HepG2 (cell line): ENCODE measurements at regions not wholly inside any gene's neighbourhood (a gene's known extent, or its start where the extent isn't known, plus 50 kb on each side); places are given as distances from the start of the nearest gene placed in this dataset.

Experiments used
- ATAC-seq: fragments of 200-7000 bp; cut with Tn5 transposase; 3 replicates; pipeline ENCODE4 v1.9.1; 2020; ENCODE audit warnings: mild to moderate bottlenecking, moderate library complexity
- BruUV-seq: library from RNA; stranded (reverse); fragments of 400-500 nt; replicated peaks from 2 replicates; lab custom pipeline; 2021; lab: Mats Ljungman, UMichigan
- CTCF ChIA-PET: fragments of 300-600 bp; formaldehyde crosslinking; extraction: SDS; loops from one replicate; lab custom pipeline; 2021; ENCODE audit warnings: low total read pairs, inconsistent platforms, low intra/inter-chr PET ratio; lab: Yijun Ruan, JAX
- POLR2A ChIA-PET: fragments of 350-600 bp; sonication (Branson Sonifier 250); formaldehyde crosslinking; loops from one replicate; lab custom pipeline; 2020; ENCODE audit warnings: antibody characterized with exemption, inconsistent platforms; lab: Yijun Ruan, JAX
- DNase-seq: peaks from one replicate; pipeline ENCODE4 v3.0.0-alpha.2; 2015; ENCODE audit warnings: low spot score
- FAIRE-seq: peaks from 3 replicates; lab custom pipeline; 2011; peaks lifted over from hg19 to GRCh38; lab: Jason Lieb, UNC
- H2AFZ ChIP-seq: one replicate; pipeline ENCODE4 v1.6.1; 2011; ENCODE audit warnings: low read length, inconsistent platforms
- H3K27ac ChIP-seq: fragments of 300-600 bp; 3 replicates; pipeline ENCODE4 v1.8.0; 2011; ENCODE audit warnings: mixed run types, mild to moderate bottlenecking, mixed read lengths, low read length, inconsistent platforms; ENCODE audit not compliant: insufficient read depth; ENCODE audit errors: extremely low read length
- H3K27me3 ChIP-seq, 2 experiments: fragments of 200-600 bp in 1 of 2; 2 replicates in 1 of 2; 3 replicates in 1 of 2; pipeline versions ENCODE4 v1.6.0 to v1.8.0; 2011; ENCODE audit warnings: low read length in 2 of 2, mild to moderate bottlenecking in 2 of 2, moderate library complexity in 2 of 2, inconsistent platforms in 1 of 2; ENCODE audit not compliant: insufficient read depth in 2 of 2, control insufficient read depth in 1 of 2
- H3K36me3 ChIP-seq, 2 experiments: fragments of 200-600 bp in 1 of 2; replicated peaks in 1 of 2; 2 replicates in 1 of 2; 3 replicates in 1 of 2; pipeline versions ENCODE4 v1.5.1 to v1.8.0; 2011; ENCODE audit warnings: low read length in 2 of 2, inconsistent platforms in 1 of 2; ENCODE audit not compliant: insufficient read depth in 2 of 2, control insufficient read depth in 1 of 2
- H3K4me1 ChIP-seq: 2 replicates; pipeline ENCODE4 v1.5.1; 2012; ENCODE audit warnings: low read length, inconsistent platforms; ENCODE audit not compliant: insufficient read depth
- H3K4me2 ChIP-seq: 2 replicates; pipeline ENCODE4 v1.6.0; 2011; ENCODE audit warnings: low read depth, low read length, inconsistent platforms
- H3K4me3 ChIP-seq, 3 experiments: fragments of 200-600 bp in 1 of 3; sonication (generic), shearing (Covaris generic) in 1 of 3; replicated peaks in 1 of 3; 2 replicates each; pipeline ENCODE4 v1.5.1; 2011 to 2016; ENCODE audit warnings: low read length in 3 of 3, inconsistent platforms in 2 of 3, low read depth in 2 of 3, mild to moderate bottlenecking in 2 of 3, control low read depth in 1 of 3, mixed read lengths in 1 of 3; ENCODE audit not compliant: insufficient read depth in 1 of 3
- H3K79me2 ChIP-seq: one replicate; pipeline ENCODE4 v1.6.1; 2011; ENCODE audit warnings: low read length, inconsistent platforms; ENCODE audit not compliant: insufficient read depth
- H3K9ac ChIP-seq: 2 replicates; pipeline ENCODE4 v1.6.0; 2011; ENCODE audit warnings: mild to moderate bottlenecking, low read depth, low read length, inconsistent platforms; ENCODE audit not compliant: insufficient read depth
- H3K9me3 ChIP-seq: 2 replicates; pipeline ENCODE4 v1.5.1; 2012; ENCODE audit warnings: mild to moderate bottlenecking, low read length
- H4K20me1 ChIP-seq: 2 replicates; pipeline ENCODE4 v1.6.0; 2011; ENCODE audit warnings: inconsistent platforms, mild to moderate bottlenecking, low read length, moderate library complexity; ENCODE audit not compliant: insufficient read depth
- ARHGAP35 ChIP-seq: sonication (generic); formaldehyde crosslinking; IDR thresholded peaks from 2 replicates; pipeline ENCODE4 v1.9.0; 2022; ENCODE audit warnings: mild to moderate bottlenecking, inconsistent platforms, moderate library complexity, missing genetic modification reagents, borderline replicate concordance
- FOXO1 ChIP-seq: sonication (generic); formaldehyde crosslinking; IDR thresholded peaks from 2 replicates; pipeline ENCODE4 v1.4.0; 2020; ENCODE audit warnings: missing genetic modification reagents
- IRX3 ChIP-seq: sonication (generic); formaldehyde crosslinking; IDR thresholded peaks from 2 replicates; pipeline ENCODE4 v1.8.1; 2023; ENCODE audit warnings: mild to moderate bottlenecking, low read depth, missing genetic modification reagents, borderline replicate concordance
- JDP2 ChIP-seq: sonication (generic); formaldehyde crosslinking; IDR thresholded peaks from 2 replicates; pipeline ENCODE4 v1.8.1; 2022; ENCODE audit warnings: missing genetic modification reagents, borderline replicate concordance
- PCBP1 ChIP-seq: fragments of 200-400 bp; formaldehyde crosslinking; IDR thresholded peaks from 2 replicates; pipeline ENCODE4 v1.6.1; 2017; ENCODE audit warnings: mild to moderate bottlenecking, low read depth, low read length, borderline replicate concordance
- SP140L ChIP-seq: sonication (generic); formaldehyde crosslinking; IDR thresholded peaks from 2 replicates; pipeline ENCODE4 v1.4.0; 2020; ENCODE audit warnings: missing genetic modification reagents, borderline replicate concordance
- U2AF1 ChIP-seq: fragments of 200-400 bp; formaldehyde crosslinking; optimal IDR thresholded peaks from 2 replicates; pipeline ENCODE3; 2017; ENCODE audit warnings: mild to moderate bottlenecking, low read depth, low read length
- ZC3H4 ChIP-seq: sonication (generic); formaldehyde crosslinking; IDR thresholded peaks from 2 replicates; pipeline ENCODE4 v1.4.0; 2020; ENCODE audit warnings: missing genetic modification reagents, borderline replicate concordance
- ZNF253 ChIP-seq: sonication (generic); formaldehyde crosslinking; IDR thresholded peaks from 2 replicates; pipeline ENCODE4 v1.8.0; 2022; ENCODE audit warnings: mild to moderate bottlenecking, missing genetic modification reagents, borderline replicate concordance
- ZNF629 ChIP-seq: sonication (generic); formaldehyde crosslinking; conservative IDR thresholded peaks from 2 replicates; pipeline ENCODE4 v1.5.0; 2020; ENCODE audit warnings: missing genetic modification reagents
- ZNF841 ChIP-seq: sonication (generic); formaldehyde crosslinking; IDR thresholded peaks from 2 replicates; pipeline ENCODE4 v1.8.1; 2023; ENCODE audit warnings: missing genetic modification reagents, borderline replicate concordance
- WGBS: methylation state at CpG from one replicate; pipeline ENCODE4 v1.1.6; 2017; ENCODE audit warnings: low lambda C conversion rate; 5-methylcytosine and 5-hydroxymethylcytosine counted together
- in situ Hi-C: cut with HindIII; loops from 2 replicates; pipeline ENCODE4 v1.10.0; 2017; ENCODE audit warnings: low pct_unique_long_range_greater_than_20kb; ENCODE audit not compliant: extremely low pct_ligation_motif_present
- intact Hi-C: fragments of 100-400 bp; cut with micrococcal nuclease; formaldehyde crosslinking; loops from one replicate; pipeline ENCODE4 v1.10.0; 2022; ENCODE audit not compliant: unreplicated experiment
- TF ChIP-seq, protein P1 (sequence below): sonication (generic); formaldehyde crosslinking; IDR thresholded peaks from 2 replicates; pipeline ENCODE4 v1.5.1; 2020; ENCODE audit warnings: mild to moderate bottlenecking, missing genetic modification reagents
- TF ChIP-seq, protein P2 (sequence below): sonication (generic); formaldehyde crosslinking; IDR thresholded peaks from 2 replicates; pipeline ENCODE4 v1.4.0; 2020; ENCODE audit warnings: missing genetic modification reagents

DNA sequence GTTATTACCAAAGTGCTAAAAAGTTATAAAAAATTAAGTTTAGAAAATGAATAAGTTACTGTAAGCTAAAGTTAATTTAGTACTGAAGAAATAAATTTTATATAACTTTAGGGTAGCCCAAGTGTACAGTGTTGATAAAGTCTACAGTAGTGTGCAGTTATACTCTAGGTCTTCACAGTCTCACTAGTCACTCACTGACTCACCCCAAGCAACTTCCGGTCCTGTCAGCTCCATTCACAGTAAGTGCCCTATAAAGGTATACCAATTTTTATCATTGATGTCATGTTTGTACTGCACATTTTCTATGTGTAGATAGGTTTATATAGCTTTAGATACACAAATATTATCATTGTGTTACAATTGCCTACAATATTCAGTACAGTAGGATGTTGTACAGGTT, 518.3 kb upstream of the PIK3C3 start:
- no peak for ATAC-seq
- no TSS peak for BruUV-seq
- Histone ChIP-seq H3K27ac (no peak overlapping the region), H3K9me3 (no peaks in the 10 kb centered on the region), H3K4me1 (no peaks in the 10 kb centered on the region), H3K36me3 (no peaks in the 10 kb centered on the region), H3K9ac (no peak overlapping the region), H2AFZ (no peak overlapping the region), H3K4me3 (no peak overlapping the region), H3K4me2 (no peak overlapping the region), H4K20me1 (no peaks in the 10 kb centered on the region), H3K27me3 (no peaks in the 10 kb centered on the region), H3K79me2 (no peaks in the 10 kb centered on the region)
- no peak for DNase-seq
- intact Hi-C loops (no loop called here), in situ Hi-C loops (no loop called here)
- WGBS: 0% methylated on average over 1 of the region's 1 CpG
- ChIA-PET POLR2A (no interaction called here), CTCF (no interaction called here)
- FAIRE-seq: no peak
- no peak for TF ChIP-seq ZNF629 (CRISPR knock-in tag)
- TF ChIP-seq FOXO1 (CRISPR knock-in tag): no peak
- no peak for TF ChIP-seq ZNF253 (CRISPR knock-in tag)
- TF ChIP-seq ARHGAP35 (CRISPR knock-in tag): no peak
- no peak for TF ChIP-seq IRX3 (CRISPR knock-in tag)
- no peak for TF ChIP-seq ZC3H4 (CRISPR knock-in tag)
- no peak for TF ChIP-seq SP140L
- TF ChIP-seq, protein P1, sequence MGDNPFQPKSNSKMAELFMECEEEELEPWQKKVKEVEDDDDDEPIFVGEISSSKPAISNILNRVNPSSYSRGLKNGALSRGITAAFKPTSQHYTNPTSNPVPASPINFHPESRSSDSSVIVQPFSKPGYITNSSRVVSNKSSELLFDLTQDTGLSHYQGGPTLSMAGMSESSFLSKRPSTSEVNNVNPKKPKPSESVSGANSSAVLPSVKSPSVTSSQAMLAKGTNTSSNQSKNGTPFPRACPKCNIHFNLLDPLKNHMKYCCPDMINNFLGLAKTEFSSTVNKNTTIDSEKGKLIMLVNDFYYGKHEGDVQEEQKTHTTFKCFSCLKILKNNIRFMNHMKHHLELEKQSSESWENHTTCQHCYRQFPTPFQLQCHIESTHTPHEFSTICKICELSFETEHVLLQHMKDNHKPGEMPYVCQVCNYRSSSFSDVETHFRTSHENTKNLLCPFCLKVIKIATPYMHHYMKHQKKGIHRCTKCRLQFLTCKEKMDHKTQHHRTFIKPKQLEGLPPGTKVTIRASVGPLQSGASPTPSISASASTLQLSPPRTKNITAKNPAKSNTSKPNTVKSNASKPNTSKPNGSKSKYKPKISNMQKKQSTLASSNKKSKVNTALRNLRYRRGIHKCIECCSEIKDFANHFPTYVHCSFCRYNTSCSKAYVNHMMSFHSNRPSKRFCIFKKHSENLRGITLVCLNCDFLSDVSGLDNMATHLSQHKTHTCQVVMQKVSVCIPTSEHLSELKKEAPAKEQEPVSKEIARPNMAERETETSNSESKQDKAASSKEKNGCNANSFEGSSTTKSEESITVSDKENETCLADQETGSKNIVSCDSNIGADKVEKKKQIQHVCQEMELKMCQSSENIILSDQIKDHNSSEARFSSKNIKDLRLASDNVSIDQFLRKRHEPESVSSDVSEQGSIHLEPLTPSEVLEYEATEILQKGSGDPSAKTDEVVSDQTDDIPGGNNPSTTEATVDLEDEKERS (CRISPR knock-in tag): no peak
- no peak for TF ChIP-seq U2AF1
- TF ChIP-seq JDP2: no peak
- TF ChIP-seq, protein P2, sequence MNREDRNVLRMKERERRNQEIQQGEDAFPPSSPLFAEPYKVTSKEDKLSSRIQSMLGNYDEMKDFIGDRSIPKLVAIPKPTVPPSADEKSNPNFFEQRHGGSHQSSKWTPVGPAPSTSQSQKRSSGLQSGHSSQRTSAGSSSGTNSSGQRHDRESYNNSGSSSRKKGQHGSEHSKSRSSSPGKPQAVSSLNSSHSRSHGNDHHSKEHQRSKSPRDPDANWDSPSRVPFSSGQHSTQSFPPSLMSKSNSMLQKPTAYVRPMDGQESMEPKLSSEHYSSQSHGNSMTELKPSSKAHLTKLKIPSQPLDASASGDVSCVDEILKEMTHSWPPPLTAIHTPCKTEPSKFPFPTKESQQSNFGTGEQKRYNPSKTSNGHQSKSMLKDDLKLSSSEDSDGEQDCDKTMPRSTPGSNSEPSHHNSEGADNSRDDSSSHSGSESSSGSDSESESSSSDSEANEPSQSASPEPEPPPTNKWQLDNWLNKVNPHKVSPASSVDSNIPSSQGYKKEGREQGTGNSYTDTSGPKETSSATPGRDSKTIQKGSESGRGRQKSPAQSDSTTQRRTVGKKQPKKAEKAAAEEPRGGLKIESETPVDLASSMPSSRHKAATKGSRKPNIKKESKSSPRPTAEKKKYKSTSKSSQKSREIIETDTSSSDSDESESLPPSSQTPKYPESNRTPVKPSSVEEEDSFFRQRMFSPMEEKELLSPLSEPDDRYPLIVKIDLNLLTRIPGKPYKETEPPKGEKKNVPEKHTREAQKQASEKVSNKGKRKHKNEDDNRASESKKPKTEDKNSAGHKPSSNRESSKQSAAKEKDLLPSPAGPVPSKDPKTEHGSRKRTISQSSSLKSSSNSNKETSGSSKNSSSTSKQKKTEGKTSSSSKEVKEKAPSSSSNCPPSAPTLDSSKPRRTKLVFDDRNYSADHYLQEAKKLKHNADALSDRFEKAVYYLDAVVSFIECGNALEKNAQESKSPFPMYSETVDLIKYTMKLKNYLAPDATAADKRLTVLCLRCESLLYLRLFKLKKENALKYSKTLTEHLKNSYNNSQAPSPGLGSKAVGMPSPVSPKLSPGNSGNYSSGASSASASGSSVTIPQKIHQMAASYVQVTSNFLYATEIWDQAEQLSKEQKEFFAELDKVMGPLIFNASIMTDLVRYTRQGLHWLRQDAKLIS (CRISPR knock-in tag): no peak
- no peak for TF ChIP-seq ZNF841 (CRISPR knock-in tag)
- TF ChIP-seq PCBP1: no peak
